ENCODE measurements at regions not wholly inside any gene's neighbourhood (a gene's known extent, or its start where the extent isn't known, plus 50 kb on each side); places are given as distances from the start of the nearest gene placed in this dataset.
"Not testable (repeated sequence)": the region's sequence is repeated elsewhere in the genome, so short reads cannot be mapped to it uniquely, and the experiment has no call there.

GRCh38 chr20:11492846-11493245 lies 424.8 kb upstream of the BTBD3 start:
- no peak for DNase-seq

- DNase-seq: no peak
These were observed 421.3 kb upstream of the BTBD3 start for GRCh38 chr20:11496380-11496779.

- DNase-seq: no peak
These were observed 420.1 kb upstream of the BTBD3 start for GRCh38 chr20:11497545-11497944.

- DNase-seq: no peak
These were observed 418.5 kb upstream of the BTBD3 start for GRCh38 chr20:11499101-11499634.

- DNase-seq: peak; percentile 59
These were observed 415.6 kb upstream of the BTBD3 start for GRCh38 chr20:11502061-11502460.

GRCh38 chr20:11502671-11503070 lies 415.0 kb upstream of the BTBD3 start:
- no peak for DNase-seq

GRCh38 chr20:11509776-11510175 lies 407.9 kb upstream of the BTBD3 start:
- no peak for DNase-seq

GRCh38 chr20:11511821-11512220 lies 405.9 kb upstream of the BTBD3 start:
- no peak for DNase-seq

GRCh38 chr20:11513241-11513745 lies 404.4 kb upstream of the BTBD3 start:
- not testable (repeated sequence) for DNase-seq

GRCh38 chr20:11516448-11516847 lies 401.2 kb upstream of the BTBD3 start:
- DNase-seq: no peak

GRCh38 chr20:11520596-11520995 lies 397.1 kb upstream of the BTBD3 start:
- DNase-seq: no peak

- DNase-seq: no peak
These were observed 396.0 kb upstream of the BTBD3 start for GRCh38 chr20:11521476-11522365.

- DNase-seq: no peak
These were observed 395.3 kb upstream of the BTBD3 start for GRCh38 chr20:11522366-11522741.

- no peak for DNase-seq
These were observed 388.6 kb upstream of the BTBD3 start for GRCh38 chr20:11529047-11529446.

GRCh38 chr20:11537032-11537431 lies 380.7 kb upstream of the BTBD3 start:
- no peak for DNase-seq

- DNase-seq: no peak
These were observed 378.2 kb upstream of the BTBD3 start for GRCh38 chr20:11539450-11539849.

- DNase-seq: no peak
These were observed 377.1 kb upstream of the BTBD3 start for GRCh38 chr20:11540558-11540957.

- DNase-seq: no peak
These were observed 375.0 kb upstream of the BTBD3 start for GRCh38 chr20:11542645-11543044.

GRCh38 chr20:11544029-11544678 lies 373.5 kb upstream of the BTBD3 start:
- DNase-seq: peak; percentile 22

- DNase-seq: no peak
These were observed 370.8 kb upstream of the BTBD3 start for GRCh38 chr20:11546939-11547338.

- DNase-seq: no peak
These were observed 368.3 kb upstream of the BTBD3 start for GRCh38 chr20:11549172-11550103.

GRCh38 chr20:11550657-11551338 lies 366.9 kb upstream of the BTBD3 start:
- DNase-seq: no peak

All from NCI-H226 (cell line).